Stomach (tissue), 4 donors: ENCODE measurements at regions not wholly inside any gene's neighbourhood (a gene's known extent, or its start where the extent isn't known, plus 50 kb on each side); places are given as distances from the start of the nearest gene placed in this dataset.

Experiments used
- CTCF ChIP-seq, 7 experiments: fragments of 450-650 bp in 4 of 7; fragments of 200-600 bp in 3 of 7; sonication (generic) in 3 of 7; IDR thresholded peaks; one replicate each; pipeline ENCODE4 v1.5.1; 2016 to 2019; ENCODE audit warnings: antibody characterized with exemption in 7 of 7, control low read depth in 2 of 7, mild to moderate bottlenecking in 1 of 7
- EP300 ChIP-seq: sonication (generic); formaldehyde crosslinking; IDR thresholded peaks from one replicate; pipeline ENCODE4 v1.6.1; 2017; ENCODE audit warnings: antibody characterized with exemption
- POLR2AphosphoS5 ChIP-seq, 3 donors: sonication (generic); formaldehyde crosslinking; IDR thresholded peaks; one replicate each; pipeline ENCODE4 v1.6.1; 2016; ENCODE audit warnings: antibody characterized with exemption in 3 of 3

GRCh38 chr2:66255867-66256266 is 179.1 kb upstream of the MEIS1 start:
- no peak for TF ChIP-seq CTCF (IDR thresholded peaks at IDR 0.05)
- TF ChIP-seq EP300, result no peak
- TF ChIP-seq POLR2AphosphoS5 (IDR thresholded peaks at IDR 0.05), result no peak
